Heart left ventricle (tissue), 16 donors: ENCODE measurements at regions not wholly inside any gene's neighbourhood (a gene's known extent, or its start where the extent isn't known, plus 50 kb on each side); places are given as distances from the start of the nearest gene placed in this dataset.
"Not testable (repeated sequence)": the region's sequence is repeated elsewhere in the genome, so short reads cannot be mapped to it uniquely, and the experiment has no call there.

Source experiments
- ATAC-seq, 4 donors: fragments of 200-7000 bp; cut with Tn5 transposase; one replicate each; pipeline ENCODE4 v1.9.1; 2020 to 2022; ENCODE audit warnings: moderate library complexity in 4 of 4, mild to moderate bottlenecking in 3 of 4, moderate number of reproducible peaks in 1 of 4
- DNase-seq, 5 donors: peaks; one replicate each; pipeline ENCODE4 v3.0.0-alpha.2; 2020
- H3K27ac ChIP-seq, 12 donors: fragments of 200-600 bp; sonication (generic) in 4 of 12; one replicate each; pipeline versions ENCODE4 v1.5.0 to v1.8.0; 2016 to 2022; ENCODE audit warnings: mild to moderate bottlenecking in 2 of 12
- H3K27me3 ChIP-seq, 9 donors: fragments of 200-600 bp; sonication (generic) in 2 of 9; one replicate each; pipeline versions ENCODE4 v1.5.1 to v1.8.0; 2016 to 2022; ENCODE audit warnings: mild to moderate bottlenecking in 3 of 9
- H3K36me3 ChIP-seq, 9 donors: fragments of 200-600 bp; sonication (generic) in 2 of 9; one replicate each; pipeline versions ENCODE4 v1.5.0 to v1.8.0; 2018 to 2022; ENCODE audit warnings: mild to moderate bottlenecking in 2 of 9
- H3K4me1 ChIP-seq, 12 donors: fragments of 200-600 bp; sonication (generic) in 4 of 12; one replicate each; pipeline versions ENCODE4 v1.5.0 to v1.8.0; 2016 to 2022; ENCODE audit warnings: mild to moderate bottlenecking in 3 of 12
- H3K4me3 ChIP-seq, 12 donors: fragments of 200-600 bp; sonication (generic) in 4 of 12; one replicate each; pipeline versions ENCODE4 v1.5.0 to v1.8.0; 2017 to 2022; ENCODE audit warnings: mild to moderate bottlenecking in 9 of 12, moderate library complexity in 4 of 12
- H3K9me3 ChIP-seq, 12 donors: fragments of 200-600 bp; sonication (generic) in 4 of 12; one replicate each; pipeline versions ENCODE4 v1.5.0 to v1.8.0; 2016 to 2022; ENCODE audit warnings: mild to moderate bottlenecking in 1 of 12
- POLR2A ChIP-seq, 2 donors: fragments of 450-650 bp; IDR thresholded peaks; one replicate each; pipeline ENCODE4 v1.6.1; 2017; ENCODE audit warnings: antibody characterized with exemption in 2 of 2, mild to moderate bottlenecking in 2 of 2, moderate library complexity in 2 of 2
- WGBS, 4 donors: extraction: QIAGEN DNeasy Blood & Tissue Kit in 2 of 4; methylation state at CpG; one replicate each; pipeline versions ENCODE4 v1.1.5 to v1.1.7; 2013 to 2018; 5-methylcytosine and 5-hydroxymethylcytosine counted together
- intact Hi-C, 10 donors: fragments of 100-400 bp; cut with DNase I; formaldehyde crosslinking; loops; one replicate each; pipeline versions ENCODE4 v1.11.1 to v1.14.2; 2022
- TF ChIP-seq, protein P1 (sequence below), 12 donors: fragments of 200-600 bp; sonication (generic) in 4 of 12; IDR thresholded peaks; one replicate each; pipeline versions ENCODE4 v1.5.0 to v1.8.0; 2018 to 2022; ENCODE audit warnings: antibody characterized with exemption in 12 of 12, mild to moderate bottlenecking in 5 of 12
- donor health status: ischemic (EF 13 %, LVEDD 7.1; RV severe dilation, severe dysfunction).
- donor health status: healthy with polysubstance abuse.
- donor health status: DM: no; HTN: yes; CAD: no.
- donor health status: DM: no; HTN: no; CAD: no.
- donor health status: ischemic (EF 25% LVEDD 6.9; RV normal size, moderate dysfunction).
- donor health status: ischemic (EF 25% LVEDD 5.7; RV mildly dilated, moderate dysfunction).
- donor health status: healthy.
- donor health status: DM: yes; HTN: yes; CAD: no.
- donor health status: ischemic (EF 35%, LVEDD 5.7; RV mildly dilated, moderate dysfunction).
- donor health status: nonischemic (EF 11% LVEDD 7.7; RV severe dilation, severe dysfunction).
- donor health status: DM: yes; HTN: yes; CAD: no.
- donor health status: PGD.
- donor health status: ischemic (EF 29% LVEDD 5.4; RV normal size, mild dysfunction).
- donor health status: nonischemic (EF 23%, LVEDD 6.1; RV moderate dilation, normal function).

DNA sequence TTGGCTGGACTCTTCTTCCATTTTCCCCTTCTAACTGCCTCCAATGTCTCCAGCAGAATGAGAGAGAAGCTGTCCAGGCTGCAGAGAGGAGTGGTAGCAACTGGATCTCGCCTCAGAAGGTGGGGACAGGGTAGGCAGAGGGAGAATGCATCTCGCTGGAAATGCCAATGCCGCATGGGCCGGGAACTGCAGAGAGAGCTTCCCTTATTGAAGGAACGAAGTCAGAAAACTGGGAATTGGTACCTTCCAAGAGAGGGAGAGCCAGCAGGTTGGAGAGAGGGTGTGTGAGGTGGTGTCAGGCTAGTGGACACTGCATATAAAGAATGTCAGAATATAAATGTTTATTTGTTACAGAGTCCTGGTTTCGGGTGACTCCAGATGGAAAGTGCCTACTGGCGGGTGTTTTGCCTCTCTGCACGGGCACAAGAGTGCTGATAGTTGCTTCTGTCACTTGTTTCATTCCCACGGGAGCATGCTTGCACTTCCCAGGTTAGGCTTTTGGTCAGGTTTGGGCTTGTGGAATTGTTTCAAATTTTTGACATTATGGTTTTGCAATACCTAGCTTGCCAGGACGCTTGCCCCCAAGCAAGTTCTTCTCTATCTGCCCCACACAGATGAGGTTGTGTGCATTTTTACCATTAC is 156.8 kb upstream of the STS start:
- Histone ChIP-seq H3K27me3 (no peaks in the 10 kb centered on the region), H3K27ac (no peak overlapping the region), H3K4me3 (no peak overlapping the region), H3K9me3 (peaks cover 0 to 17% (median 4%) of the 10 kb centered on the region in 12 donors), H3K36me3 (no peaks in the 10 kb centered on the region), H3K4me1 (no peaks in the 10 kb centered on the region)
- 80 to 92% (median 88%) methylated on average over 10 of the region's 10 CpGs for WGBS, 4 donors
- ATAC-seq (no peak), DNase-seq (no peak)
- intact Hi-C loops = no loop called here
- no peak for TF ChIP-seq POLR2A (IDR thresholded peaks at IDR 0.05)
- TF ChIP-seq, protein P1, sequence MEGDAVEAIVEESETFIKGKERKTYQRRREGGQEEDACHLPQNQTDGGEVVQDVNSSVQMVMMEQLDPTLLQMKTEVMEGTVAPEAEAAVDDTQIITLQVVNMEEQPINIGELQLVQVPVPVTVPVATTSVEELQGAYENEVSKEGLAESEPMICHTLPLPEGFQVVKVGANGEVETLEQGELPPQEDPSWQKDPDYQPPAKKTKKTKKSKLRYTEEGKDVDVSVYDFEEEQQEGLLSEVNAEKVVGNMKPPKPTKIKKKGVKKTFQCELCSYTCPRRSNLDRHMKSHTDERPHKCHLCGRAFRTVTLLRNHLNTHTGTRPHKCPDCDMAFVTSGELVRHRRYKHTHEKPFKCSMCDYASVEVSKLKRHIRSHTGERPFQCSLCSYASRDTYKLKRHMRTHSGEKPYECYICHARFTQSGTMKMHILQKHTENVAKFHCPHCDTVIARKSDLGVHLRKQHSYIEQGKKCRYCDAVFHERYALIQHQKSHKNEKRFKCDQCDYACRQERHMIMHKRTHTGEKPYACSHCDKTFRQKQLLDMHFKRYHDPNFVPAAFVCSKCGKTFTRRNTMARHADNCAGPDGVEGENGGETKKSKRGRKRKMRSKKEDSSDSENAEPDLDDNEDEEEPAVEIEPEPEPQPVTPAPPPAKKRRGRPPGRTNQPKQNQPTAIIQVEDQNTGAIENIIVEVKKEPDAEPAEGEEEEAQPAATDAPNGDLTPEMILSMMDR (IDR thresholded peaks at IDR 0.05) = no peak

GRCh38 chrX:6989858-6990257 is 157.7 kb upstream of the STS start:
- TF ChIP-seq POLR2A (IDR thresholded peaks at IDR 0.05) = no peak
- TF ChIP-seq, protein P1 (IDR thresholded peaks at IDR 0.05) = no peak
- H3K4me3 ChIP-seq = no peak overlapping the region
- H3K27ac ChIP-seq = no peak overlapping the region
- intact Hi-C loops = no loop called here
- no peaks in the 10 kb centered on the region for H3K27me3 ChIP-seq
- ATAC-seq = no peak
- H3K4me1 ChIP-seq = no peaks in the 10 kb centered on the region
- 73 to 83% (median 81%) methylated on average over 6 of the region's 6 CpGs for WGBS, 4 donors
- no peak for DNase-seq
- H3K9me3 ChIP-seq = peaks cover 0 to 9% (median 3%) of the 10 kb centered on the region in 12 donors
- no peaks in the 10 kb centered on the region for H3K36me3 ChIP-seq

- H3K27me3 ChIP-seq, intact Hi-C loops, H3K4me1 ChIP-seq, ATAC-seq, H3K36me3 ChIP-seq, DNase-seq, H3K27ac ChIP-seq, H3K4me3 ChIP-seq, H3K9me3 ChIP-seq: not testable (repeated sequence)
- WGBS, 4 donors = 86 to 93% (median 90%) methylated on average over 2 of the region's 2 CpGs
These were observed 158.8 kb upstream of the STS start for GRCh38 chrX:6988694-6989093.

GRCh38 chrX:6986915-6987314 is 160.6 kb upstream of the STS start:
- no peak overlapping the region for H3K27ac ChIP-seq
- no peak overlapping the region for H3K4me3 ChIP-seq
- H3K4me1 ChIP-seq = no peaks in the 10 kb centered on the region
- no peak for DNase-seq
- no peaks in the 10 kb centered on the region for H3K27me3 ChIP-seq
- H3K36me3 ChIP-seq = no peaks in the 10 kb centered on the region
- no peaks in the 10 kb centered on the region for H3K9me3 ChIP-seq
- intact Hi-C loops = no loop called here
- no peak for ATAC-seq
- TF ChIP-seq POLR2A (IDR thresholded peaks at IDR 0.05) = no peak
- TF ChIP-seq, protein P1 (IDR thresholded peaks at IDR 0.05) = no peak
- 61 to 80% (median 66%) methylated on average over 4 of the region's 4 CpGs for WGBS, 4 donors

- intact Hi-C loops = no loop called here
- WGBS, 4 donors = 87 to 96% (median 93%) methylated on average over 7 of the region's 7 CpGs
- no peak for ATAC-seq
These were observed 162.0 kb upstream of the STS start for GRCh38 chrX:6985537-6985936.

More at GRCh38 chrX:6985537-6985936, 162.0 kb upstream of the STS start:
- TF ChIP-seq POLR2A (IDR thresholded peaks at IDR 0.05) = no peak
- TF ChIP-seq, protein P1 (IDR thresholded peaks at IDR 0.05) = no peak
- Histone ChIP-seq H3K27ac (no peak overlapping the region), H3K9me3 (no peaks in the 10 kb centered on the region), H3K4me3 (no peak overlapping the region), H3K36me3 (no peaks in the 10 kb centered on the region), H3K27me3 (no peaks in the 10 kb centered on the region), H3K4me1 (no peaks in the 10 kb centered on the region)
- no peak for DNase-seq
